ELF-1 (cell line): ENCODE measurements at regions not wholly inside any gene's neighbourhood (a gene's known extent, or its start where the extent isn't known, plus 50 kb on each side); places are given as distances from the start of the nearest gene placed in this dataset.
"Not testable (repeated sequence)": the region's sequence is repeated elsewhere in the genome, so short reads cannot be mapped to it uniquely, and the experiment has no call there.

Source experiments
- DNase-seq: peaks from one replicate; pipeline ENCODE4 v3.0.0-alpha.2; 2016; ENCODE audit warnings: low read depth, low spot score

DNA sequence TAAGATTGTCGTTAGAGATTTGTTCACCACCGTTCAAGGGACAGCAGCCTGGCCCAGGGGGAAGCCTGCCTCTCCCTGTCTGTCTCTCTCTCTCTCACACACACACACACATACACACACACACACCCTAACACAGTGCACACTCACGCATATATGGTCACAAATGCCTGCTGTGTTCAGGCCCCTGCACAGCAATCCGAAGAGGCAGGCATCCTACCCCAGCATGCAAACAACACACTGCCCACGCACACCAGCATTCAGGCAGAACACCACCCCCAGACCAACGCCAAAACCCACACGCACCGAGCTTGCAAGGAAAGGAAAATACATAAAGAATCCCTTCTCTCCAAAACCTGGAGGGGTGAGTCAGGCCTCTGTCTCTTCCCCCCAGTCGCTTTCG is 111.6 kb upstream of the FOXD4L5 start:
- not testable (repeated sequence) for DNase-seq

DNA sequence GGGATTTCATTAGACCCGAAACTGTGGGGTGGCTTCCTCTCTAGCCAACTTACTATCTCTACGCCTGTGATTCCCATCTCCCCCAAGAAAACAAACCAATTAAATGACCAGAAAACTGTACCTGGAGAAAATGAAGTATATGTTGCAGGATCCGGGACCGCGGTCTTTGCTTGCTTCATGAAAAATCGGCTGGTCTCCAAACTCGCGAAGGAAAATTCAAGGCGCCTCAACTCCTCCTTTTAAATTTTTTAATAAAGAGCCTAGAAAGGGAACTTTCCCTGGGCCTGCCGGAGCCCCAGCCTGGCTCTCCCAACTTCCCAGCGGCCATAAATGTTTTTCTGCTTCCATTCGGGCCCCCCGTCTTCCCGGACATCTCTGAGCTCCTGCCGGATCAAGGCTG is 110.8 kb upstream of the FOXD4L5 start:
- DNase-seq: not testable (repeated sequence)

DNA sequence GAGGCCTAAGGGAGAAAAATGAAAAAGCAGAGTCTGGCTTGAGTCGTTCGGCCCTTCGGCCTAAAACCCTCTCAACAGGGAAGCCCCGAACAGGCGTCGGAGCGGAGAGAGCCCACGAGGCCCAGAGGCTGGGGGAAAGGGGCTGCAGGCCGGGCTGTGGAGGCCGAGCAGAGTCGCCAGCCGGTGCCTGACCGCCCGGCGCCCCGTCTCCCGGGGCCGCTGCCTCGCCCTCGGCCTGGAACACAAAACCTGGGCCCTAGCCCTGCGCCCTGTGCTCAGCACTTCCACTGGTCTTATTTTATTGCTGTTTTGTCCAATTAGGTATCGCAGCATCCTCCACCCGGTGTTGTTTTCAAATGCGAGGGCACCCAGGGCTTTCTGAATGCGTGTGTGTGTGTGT is 110.1 kb upstream of the FOXD4L5 start:
- not testable (repeated sequence) for DNase-seq

DNA sequence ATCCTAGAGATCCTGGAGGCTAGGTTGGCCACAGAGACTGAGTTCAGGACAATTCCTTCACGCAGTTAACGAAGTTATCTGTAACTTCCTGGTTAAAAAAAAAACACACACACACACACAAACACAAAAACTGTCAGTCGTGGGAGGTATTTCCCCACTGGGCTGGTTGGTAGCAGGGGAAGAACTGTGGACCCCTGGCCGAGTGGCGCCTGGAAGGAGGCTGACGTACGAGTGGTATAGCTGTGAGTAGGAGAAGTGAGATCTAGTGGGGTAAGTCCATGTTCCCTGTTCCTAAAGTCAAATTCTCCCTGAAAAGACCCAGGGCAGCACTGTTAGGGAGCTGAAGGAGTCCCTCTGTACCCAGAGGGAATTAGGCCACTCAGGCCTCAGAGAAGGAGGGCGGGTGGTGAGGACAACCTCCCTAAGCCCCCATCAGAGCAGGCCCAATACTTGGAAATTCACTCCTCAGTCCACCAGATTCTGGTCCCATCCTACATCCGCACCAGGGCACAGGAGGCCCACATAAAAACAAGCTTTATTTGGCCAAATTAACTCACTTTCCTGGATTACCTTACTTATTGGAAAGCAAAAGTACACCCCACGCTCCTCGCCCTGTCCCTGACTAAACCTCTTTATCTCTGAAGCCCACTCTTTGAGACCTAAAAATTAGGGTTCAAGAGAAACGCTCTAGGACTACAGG is 108.3 kb upstream of the FOXD4L5 start:
- not testable (repeated sequence) for DNase-seq

DNA sequence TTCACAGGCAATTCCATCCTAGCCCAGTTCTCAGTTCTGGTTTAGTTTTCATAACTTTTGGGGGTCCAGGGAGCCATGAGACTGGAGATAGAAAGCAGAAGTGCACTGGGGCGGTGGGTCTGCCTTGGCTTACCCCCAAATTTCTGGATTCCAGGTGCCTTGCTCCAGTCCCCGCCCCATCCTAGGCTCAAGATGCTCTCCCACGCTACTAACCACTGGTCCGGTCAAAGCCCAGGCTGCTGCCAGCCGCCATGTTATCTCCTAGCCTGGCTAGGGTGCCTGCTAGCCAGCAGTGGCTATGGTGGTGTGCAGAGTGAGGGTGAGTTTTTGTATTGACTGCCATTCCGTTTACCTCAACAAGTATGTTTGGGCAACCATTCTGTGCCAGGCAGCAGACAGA is 107.6 kb upstream of the FOXD4L5 start:
- DNase-seq: not testable (repeated sequence)

DNA sequence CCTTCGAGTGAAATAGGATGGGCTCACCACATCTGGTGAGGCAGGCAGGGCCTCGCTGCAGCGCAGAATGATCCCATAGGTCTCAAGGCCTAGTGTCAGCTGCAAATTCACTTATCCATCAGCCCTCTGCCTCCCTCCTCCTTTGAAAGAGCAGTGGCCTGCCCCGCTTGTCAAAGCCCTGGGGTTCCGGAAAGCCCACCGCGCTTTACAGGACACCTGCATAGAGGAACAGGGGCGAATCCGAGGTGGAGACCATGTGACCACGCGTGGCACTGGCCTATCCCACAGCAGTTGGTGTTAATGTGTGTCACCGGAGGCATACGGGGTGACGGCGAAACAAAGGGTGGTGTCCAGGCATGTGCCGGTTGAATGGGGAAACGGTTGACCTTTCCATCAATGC is 104.7 kb upstream of the FOXD4L5 start:
- not testable (repeated sequence) for DNase-seq

DNA sequence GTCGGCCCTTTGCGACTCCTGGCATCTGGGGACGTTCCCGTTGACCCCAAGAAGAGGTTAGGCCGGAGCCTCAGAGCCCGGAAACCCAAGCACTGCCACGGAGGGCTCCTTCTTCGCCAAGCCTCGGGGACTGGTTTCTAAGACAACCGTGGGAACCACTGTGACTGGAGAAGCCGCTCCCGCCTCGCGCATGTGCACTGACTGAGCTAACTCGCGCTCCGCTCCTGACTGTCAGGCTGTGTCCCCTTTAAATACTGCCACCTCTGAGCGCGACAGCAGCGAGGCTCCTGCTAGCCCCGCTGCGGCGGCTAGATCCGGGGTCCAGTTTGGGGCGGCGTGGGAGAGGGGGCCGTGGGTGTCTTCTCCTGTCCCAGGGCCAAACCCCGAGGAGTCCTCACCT is 104.2 kb upstream of the FOXD4L5 start:
- not testable (repeated sequence) for DNase-seq

DNA sequence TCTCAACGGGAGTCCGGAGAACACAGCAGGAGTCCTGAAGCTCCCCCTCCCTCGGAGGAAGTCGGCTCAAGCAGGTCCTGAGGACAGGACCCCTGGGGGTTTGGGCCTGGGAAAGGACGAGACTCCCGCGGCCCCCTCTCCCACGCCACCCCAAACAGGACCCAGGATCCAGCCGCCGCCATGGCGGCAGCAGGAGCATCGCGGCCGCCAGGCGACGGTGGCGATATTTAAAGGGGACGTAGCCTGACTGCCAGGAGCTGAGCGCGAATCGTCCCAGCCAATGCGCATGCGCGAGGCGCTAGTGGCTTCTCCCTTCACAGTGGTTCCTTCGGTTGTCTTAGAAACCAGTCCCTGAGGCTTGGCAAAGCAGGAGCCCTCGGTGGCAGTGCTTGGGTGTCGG is 101.7 kb upstream of the FOXD4L5 start:
- peak; percentile 64 for DNase-seq

DNA sequence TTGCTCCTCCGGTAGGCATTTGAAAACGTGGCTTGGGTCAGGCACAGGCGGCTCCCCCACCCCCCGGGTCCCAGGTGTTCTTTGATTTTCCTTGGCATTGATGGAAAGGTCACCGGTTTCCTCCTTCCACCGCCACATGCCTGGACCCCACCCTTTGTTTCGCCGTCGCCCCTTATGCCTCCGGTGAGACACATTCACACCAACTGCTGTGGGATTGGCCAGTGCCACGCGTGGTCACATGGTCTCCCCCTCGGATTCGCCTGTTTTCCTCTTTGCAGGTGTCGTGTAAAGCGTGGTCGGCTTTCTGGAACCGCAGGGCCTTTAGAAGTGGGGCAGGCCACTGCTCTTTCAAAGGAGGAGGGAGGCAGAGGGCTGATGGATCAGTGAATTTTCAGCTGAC is 101.2 kb upstream of the FOXD4L5 start:
- DNase-seq: not testable (repeated sequence)

DNA sequence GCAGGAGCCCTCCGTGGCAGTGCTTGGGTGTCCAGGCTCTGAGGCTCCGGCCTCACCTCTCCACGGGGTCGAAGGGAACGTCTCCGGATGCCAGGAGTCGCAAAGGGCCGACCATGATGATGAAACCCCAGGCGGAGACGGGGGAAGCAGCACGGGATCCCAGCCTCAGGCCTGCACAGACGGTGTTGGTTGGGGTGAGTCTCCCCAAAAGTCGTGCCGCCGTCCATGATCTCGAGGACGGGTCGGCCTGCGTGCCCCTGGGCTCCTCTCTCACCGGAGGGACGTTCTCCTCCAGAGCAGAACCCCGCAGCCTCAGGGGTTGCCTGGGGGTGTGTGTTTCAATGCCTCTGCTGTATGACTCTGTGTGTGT is 100.6 kb upstream of the FOXD4L5 start:
- DNase-seq: not testable (repeated sequence)

DNA sequence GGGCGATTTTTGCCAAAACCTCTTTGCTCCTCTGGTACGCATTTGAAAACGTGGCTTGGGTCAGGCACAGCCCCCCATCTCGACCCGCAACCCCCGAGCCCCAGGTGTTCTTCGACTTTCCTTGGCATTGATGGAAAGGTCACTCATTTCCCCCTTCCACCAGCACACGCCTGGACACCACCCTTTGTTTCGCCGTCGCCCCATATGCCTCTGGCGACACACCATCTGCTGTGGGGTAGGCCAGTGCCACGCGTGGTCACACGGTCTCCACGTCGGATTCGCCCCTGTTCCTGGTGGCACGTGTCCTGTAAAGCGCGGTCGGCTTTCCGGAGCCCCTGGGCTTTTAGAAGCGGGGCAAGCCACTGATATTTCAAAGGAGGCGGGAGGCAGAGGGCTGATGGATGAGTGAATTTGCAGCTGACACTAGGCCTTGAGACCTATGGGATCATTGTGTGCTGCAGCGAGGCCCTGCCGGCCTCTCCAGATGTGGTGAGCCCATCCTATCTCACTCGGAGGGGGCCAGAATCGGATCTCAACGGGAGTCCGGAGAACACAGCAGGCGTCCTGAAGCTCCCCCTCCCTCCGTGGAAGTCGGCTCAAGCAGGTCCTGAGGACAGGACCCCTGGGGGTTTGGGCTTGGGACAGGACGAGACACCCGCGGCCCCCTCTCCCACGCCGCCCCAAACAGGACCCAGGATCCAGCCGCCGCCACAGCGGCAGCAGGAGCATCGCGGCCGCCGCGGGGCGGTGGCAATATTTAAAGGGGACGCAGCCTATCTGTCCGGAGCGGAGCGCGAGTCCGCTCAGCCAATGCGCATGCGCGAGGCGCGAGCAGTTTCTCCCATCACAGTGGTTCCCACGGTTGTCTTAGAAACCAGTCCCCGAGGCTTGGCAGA is 100.0 kb upstream of the FOXD4L5 start:
- DNase-seq: not testable (repeated sequence)

DNA sequence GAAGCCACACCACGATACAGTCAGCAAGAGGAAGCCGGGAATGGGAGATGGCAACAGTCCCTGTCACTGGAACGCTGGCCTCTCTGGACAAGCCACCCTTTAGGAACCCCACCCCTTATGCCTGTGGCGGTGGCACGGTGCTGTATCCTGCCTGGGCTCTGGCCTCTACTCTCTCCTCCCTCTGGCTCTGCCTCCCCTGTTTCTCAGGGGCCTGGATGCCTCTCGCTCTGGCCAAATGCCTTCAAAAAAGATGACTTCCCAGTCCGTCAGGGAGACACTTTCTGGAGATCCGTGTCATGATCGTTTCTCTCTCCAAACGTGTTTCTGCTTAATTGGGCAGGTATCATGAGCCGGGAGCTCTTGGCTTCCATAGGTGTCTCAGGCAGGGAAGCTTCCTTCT is 99.1 kb upstream of the FOXD4L5 start:
- not testable (repeated sequence) for DNase-seq

DNA sequence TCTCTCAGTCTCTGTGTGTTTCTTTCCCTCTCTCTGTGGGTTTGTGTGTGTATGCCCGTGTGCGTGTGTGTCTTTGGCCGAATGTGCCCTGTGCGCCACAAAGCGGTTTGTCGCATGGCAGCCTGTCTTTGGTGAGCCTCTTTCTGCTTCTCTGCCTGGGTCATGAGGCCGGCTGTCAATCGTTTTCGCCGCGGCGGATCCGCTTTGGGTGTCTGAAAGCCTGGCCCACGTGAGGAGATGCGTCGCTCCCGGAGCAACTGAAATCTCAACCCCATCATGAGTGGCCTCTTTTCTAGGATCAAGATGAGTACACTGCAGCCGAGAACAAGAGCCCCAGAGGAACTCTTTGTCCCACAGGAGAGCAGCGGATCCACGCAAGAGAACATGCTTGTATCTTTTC is 98.6 kb upstream of the FOXD4L5 start:
- not testable (repeated sequence) for DNase-seq

DNA sequence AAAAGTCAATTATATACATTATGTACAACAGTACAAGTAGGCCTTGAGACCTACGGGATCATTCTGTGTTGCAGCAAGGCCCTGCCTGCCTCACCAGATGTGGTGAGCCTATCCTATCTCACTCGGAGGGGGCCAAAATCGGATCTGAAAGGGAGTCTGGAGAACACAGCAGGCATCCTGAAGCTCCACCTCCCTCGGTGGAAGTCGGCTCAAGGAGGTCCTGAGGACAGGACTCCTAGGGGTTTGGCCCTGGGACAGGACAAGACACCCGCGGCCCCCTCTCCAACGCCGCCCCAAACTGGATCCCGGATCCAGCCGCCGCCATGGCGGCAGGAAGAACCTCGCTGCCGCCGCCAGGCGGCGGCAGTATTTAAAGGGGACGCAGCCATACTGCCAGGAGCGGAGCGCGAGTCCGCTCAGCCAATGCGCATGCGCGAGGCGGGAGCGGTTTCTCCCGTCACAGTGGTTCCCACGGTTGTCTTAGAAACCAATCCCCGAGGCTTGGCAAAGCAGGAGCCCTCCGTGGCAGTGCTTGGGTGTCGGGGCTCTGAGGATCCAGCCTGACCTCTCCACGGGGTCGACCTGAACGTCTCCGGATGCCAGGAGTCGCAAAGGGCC is 97.8 kb upstream of the FOXD4L5 start:
- DNase-seq: not testable (repeated sequence)
